SK-N-MC (cell line): ENCODE measurements at regions not wholly inside any gene's neighbourhood (a gene's known extent, or its start where the extent isn't known, plus 50 kb on each side); places are given as distances from the start of the nearest gene placed in this dataset.

Experiments
- DNase-seq: peaks from one replicate; pipeline ENCODE4 v3.0.0-alpha.2; 2011; ENCODE audit warnings: low read depth, low spot score
- H3K27ac ChIP-seq: fragments of 200-600 bp; sonication (generic); 2 replicates; pipeline ENCODE4 v1.5.1; 2016; ENCODE audit warnings: mixed run types
- H3K36me3 ChIP-seq: fragments of 200-600 bp; sonication (generic); 2 replicates; pipeline ENCODE4 v1.6.1; 2017; ENCODE audit warnings: antibody characterized with exemption, low read length, mixed read lengths; ENCODE audit not compliant: insufficient read depth
- H3K4me3 ChIP-seq: fragments of 200-600 bp; sonication (generic); 2 replicates; pipeline ENCODE4 v1.5.1; 2016
- H3K9ac ChIP-seq: fragments of 200-600 bp; sonication (generic); 2 replicates; pipeline ENCODE4 v1.8.0; 2017; ENCODE audit warnings: mixed run types, mixed read lengths; ENCODE audit not compliant: insufficient read length
- H3K9me3 ChIP-seq: fragments of 200-600 bp; sonication (generic); 2 replicates; pipeline ENCODE4 v1.6.1; 2017; ENCODE audit warnings: low read depth, mild to moderate bottlenecking, antibody characterized with exemption, low read length, moderate library complexity, mixed read lengths
- EZH2 ChIP-seq: fragments of 200-600 bp; sonication (generic); IDR thresholded peaks from one replicate; pipeline ENCODE4 v1.6.1; 2017; ENCODE audit warnings: antibody characterized with exemption
- FOXP2 ChIP-seq: optimal IDR thresholded peaks from 2 replicates; pipeline ENCODE3; 2011; ENCODE audit warnings: mild to moderate bottlenecking, moderate library complexity; ENCODE audit not compliant: insufficient read depth; ENCODE audit errors: extremely low read length, control extremely low read depth
- POLR2AphosphoS5 ChIP-seq: IDR thresholded peaks from 2 replicates; pipeline ENCODE4 v1.6.1; 2012; ENCODE audit warnings: mild to moderate bottlenecking, low read depth, low read length, borderline replicate concordance

GRCh38 chr11:25925359-25925758, 406.6 kb upstream of the ANO3 start:
- no peak for DNase-seq
- no peak for TF ChIP-seq EZH2
- TF ChIP-seq POLR2AphosphoS5: no peak
- no peak overlapping the region for H3K4me3 ChIP-seq
- H3K9me3 ChIP-seq: no peaks in the 10 kb centered on the region
- no peak overlapping the region for H3K27ac ChIP-seq
- no peaks in the 10 kb centered on the region for H3K36me3 ChIP-seq
- no peak overlapping the region for H3K9ac ChIP-seq

GRCh38 chr11:25927411-25927953, 404.4 kb upstream of the ANO3 start:
- no peak overlapping the region for H3K27ac ChIP-seq
- DNase-seq: no peak
- TF ChIP-seq POLR2AphosphoS5 (no peak), EZH2 (no peak), FOXP2 (no peak)
- H3K9me3 ChIP-seq: no peaks in the 10 kb centered on the region
- no peak overlapping the region for H3K4me3 ChIP-seq
- H3K36me3 ChIP-seq: no peaks in the 10 kb centered on the region
- no peak overlapping the region for H3K9ac ChIP-seq

- no peak for DNase-seq
- no peak overlapping the region for H3K4me3 ChIP-seq
- no peak for TF ChIP-seq EZH2
- TF ChIP-seq POLR2AphosphoS5: no peak
- TF ChIP-seq FOXP2: no peak
These were observed 403.9 kb upstream of the ANO3 start for GRCh38 chr11:25928076-25928475.

GRCh38 chr11:25938952-25939351, 393.0 kb upstream of the ANO3 start:
- Histone ChIP-seq H3K36me3 (no peaks in the 10 kb centered on the region), H3K4me3 (no peak overlapping the region)
- TF ChIP-seq EZH2 (no peak), POLR2AphosphoS5 (no peak), FOXP2 (no peak)

More at GRCh38 chr11:25928076-25928475, 403.9 kb upstream of the ANO3 start:
- H3K27ac ChIP-seq: no peak overlapping the region
- H3K36me3 ChIP-seq: no peaks in the 10 kb centered on the region
- H3K9me3 ChIP-seq: no peaks in the 10 kb centered on the region
- no peak overlapping the region for H3K9ac ChIP-seq

GRCh38 chr11:25939691-25940090, 392.2 kb upstream of the ANO3 start:
- Histone ChIP-seq H3K9me3 (no peaks in the 10 kb centered on the region), H3K9ac (no peak overlapping the region), H3K4me3 (no peak overlapping the region), H3K27ac (no peak overlapping the region), H3K36me3 (no peaks in the 10 kb centered on the region)
- TF ChIP-seq FOXP2 (no peak), EZH2 (no peak), POLR2AphosphoS5 (no peak)
- no peak for DNase-seq

More at GRCh38 chr11:25938952-25939351, 393.0 kb upstream of the ANO3 start:
- H3K27ac ChIP-seq: no peak overlapping the region
- no peak for DNase-seq
- no peak overlapping the region for H3K9ac ChIP-seq
- H3K9me3 ChIP-seq: no peaks in the 10 kb centered on the region

- H3K9me3 ChIP-seq: no peaks in the 10 kb centered on the region
- TF ChIP-seq POLR2AphosphoS5: no peak
- TF ChIP-seq FOXP2: no peak
- TF ChIP-seq EZH2: no peak
These were observed 390.6 kb upstream of the ANO3 start for GRCh38 chr11:25941353-25941752.

GRCh38 chr11:25943031-25943430, 388.9 kb upstream of the ANO3 start:
- Histone ChIP-seq H3K4me3 (no peak overlapping the region), H3K27ac (no peak overlapping the region), H3K9me3 (no peaks in the 10 kb centered on the region), H3K9ac (no peak overlapping the region), H3K36me3 (no peaks in the 10 kb centered on the region)
- TF ChIP-seq FOXP2 (no peak), POLR2AphosphoS5 (no peak), EZH2 (no peak)
- no peak for DNase-seq

More at GRCh38 chr11:25941353-25941752, 390.6 kb upstream of the ANO3 start:
- H3K36me3 ChIP-seq: no peaks in the 10 kb centered on the region
- H3K27ac ChIP-seq: no peak overlapping the region
- no peak overlapping the region for H3K4me3 ChIP-seq
- no peak for DNase-seq
- H3K9ac ChIP-seq: no peak overlapping the region

- no peak for TF ChIP-seq EZH2
- no peak for TF ChIP-seq FOXP2
- no peak for TF ChIP-seq POLR2AphosphoS5
- Histone ChIP-seq H3K27ac (no peak overlapping the region), H3K9me3 (no peaks in the 10 kb centered on the region), H3K36me3 (no peaks in the 10 kb centered on the region), H3K9ac (no peak overlapping the region), H3K4me3 (no peak overlapping the region)
- no peak for DNase-seq
These were observed 387.9 kb upstream of the ANO3 start for GRCh38 chr11:25943777-25944661.
